Caki2 (cell line): ENCODE measurements at regions not wholly inside any gene's neighbourhood (a gene's known extent, or its start where the extent isn't known, plus 50 kb on each side); places are given as distances from the start of the nearest gene placed in this dataset.
"Not testable (repeated sequence)": the region's sequence is repeated elsewhere in the genome, so short reads cannot be mapped to it uniquely, and the experiment has no call there.

ENCODE experiments used
- DNase-seq: peaks from one replicate; pipeline ENCODE4 v3.0.0-alpha.2; 2015; ENCODE audit warnings: low read depth
- in situ Hi-C: cut with HindIII; loops from 2 replicates; pipeline ENCODE4 v1.10.0; 2016; ENCODE audit warnings: low sequenced_read_pairs, low pct_unique_long_range_greater_than_20kb, mixed read lengths

DNA sequence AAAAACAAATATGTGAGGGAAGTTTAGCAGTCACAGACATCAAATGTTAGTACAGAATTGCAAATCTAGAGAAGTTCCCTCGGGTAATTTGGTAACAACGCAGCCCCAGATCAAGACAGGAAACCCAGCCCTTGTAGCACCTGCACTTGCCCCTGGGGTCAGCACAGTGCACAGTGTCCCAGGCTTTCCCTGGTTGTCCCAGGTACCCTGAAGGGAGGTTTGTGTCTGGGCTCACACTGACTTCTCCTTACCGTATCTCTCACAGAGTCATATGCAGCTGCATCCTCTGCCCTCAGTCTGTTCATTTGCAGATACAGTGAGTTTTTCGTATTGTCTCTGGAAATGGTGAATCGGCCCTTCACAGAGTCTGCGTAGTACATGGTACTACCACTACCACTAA lies 528.9 kb downstream of the TMEM121 start:
- in situ Hi-C loops = no loop called here
- DNase-seq = no peak

DNA sequence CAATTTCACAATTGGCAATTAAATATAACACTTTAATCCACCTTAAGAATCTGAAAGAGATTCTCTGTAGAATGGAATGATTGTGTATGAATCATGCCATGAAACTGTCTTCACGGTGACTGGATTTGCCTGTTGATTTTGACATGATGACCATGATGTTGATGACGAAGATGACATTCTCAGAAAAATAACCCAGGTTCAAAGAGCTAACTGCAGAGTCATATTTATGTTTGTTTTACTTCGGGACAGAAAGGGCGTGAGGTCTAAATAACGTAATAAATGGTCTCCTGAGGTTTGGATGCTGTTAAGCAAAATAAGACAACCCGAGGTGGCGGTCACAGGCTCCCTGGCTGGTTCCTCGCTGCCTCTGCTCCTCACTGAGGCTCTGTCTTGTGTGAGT lies 532.0 kb downstream of the TMEM121 start:
- DNase-seq = no peak
- in situ Hi-C loops = no loop called here

DNA sequence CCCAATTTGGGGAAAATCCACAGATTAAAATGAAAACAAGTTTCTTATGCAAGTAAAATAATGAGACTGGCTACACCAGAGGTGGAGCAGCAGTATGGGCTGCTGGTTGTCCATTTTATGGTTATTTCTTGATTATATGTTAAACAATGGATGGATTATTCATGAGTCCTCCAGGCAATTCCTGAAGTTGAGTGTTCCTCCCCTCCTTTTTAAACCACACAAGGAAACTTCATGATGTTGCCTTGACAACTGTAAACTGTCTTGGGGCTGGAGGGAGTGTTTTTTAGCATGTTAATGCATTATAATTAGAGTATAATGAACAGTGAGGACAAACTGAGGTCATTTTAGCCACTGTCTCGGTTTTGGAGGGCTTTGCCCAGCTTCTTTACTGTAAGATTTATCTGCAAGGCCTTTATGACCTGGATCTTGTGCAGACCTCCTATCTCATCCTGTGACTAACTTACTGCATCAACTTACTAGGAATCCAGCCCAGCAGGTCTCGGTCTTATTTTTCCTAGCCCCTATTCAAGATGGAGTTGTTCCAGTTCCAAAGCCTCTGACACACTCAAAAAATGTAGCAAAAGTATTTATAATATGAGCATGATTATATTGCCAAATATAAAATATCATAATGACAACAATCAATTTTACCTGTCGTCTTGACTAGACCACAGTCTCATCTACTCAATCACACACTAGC lies 534.0 kb downstream of the TMEM121 start:
- DNase-seq = no peak
- in situ Hi-C loops = no loop called here

GRCh38 chr14:106061877-106062500 lies 535.6 kb downstream of the TMEM121 start:
- in situ Hi-C loops = not testable (repeated sequence)

DNA sequence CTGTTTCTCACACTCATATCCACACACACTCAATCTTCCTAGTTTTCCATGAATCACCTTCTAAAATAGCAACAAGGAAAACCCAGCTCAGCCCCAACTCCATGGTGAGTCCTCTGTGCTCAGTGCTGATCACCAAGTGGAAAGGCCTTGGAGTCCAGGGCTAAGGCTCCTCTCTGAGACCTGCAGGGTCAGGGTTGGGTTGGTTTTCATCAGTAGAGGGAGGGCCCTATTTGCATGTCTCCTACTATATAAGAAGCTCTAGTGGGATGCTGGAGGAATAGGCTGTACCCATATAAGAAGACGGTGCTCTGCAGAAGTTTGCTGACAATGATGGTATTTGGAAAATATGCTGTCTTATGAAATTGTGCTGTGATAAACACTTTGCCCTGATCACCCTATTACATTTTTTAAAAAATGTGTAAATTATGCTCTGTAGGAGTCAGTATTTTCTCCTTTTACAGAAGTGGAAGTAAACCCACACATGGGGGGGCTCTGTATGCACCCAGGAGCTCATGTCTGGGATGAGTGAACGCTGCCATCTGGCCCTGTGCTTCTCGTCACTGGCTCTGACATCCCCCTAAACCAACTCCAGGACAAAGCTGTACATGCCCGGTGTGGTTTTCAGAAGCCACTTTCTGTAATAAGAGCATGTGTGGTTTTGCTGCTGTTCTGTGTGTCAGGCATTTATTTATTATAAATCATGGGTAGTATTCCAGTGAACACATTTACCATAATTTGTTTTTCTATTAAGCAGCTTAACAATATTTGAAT lies 536.3 kb downstream of the TMEM121 start:
- no peak for DNase-seq
- in situ Hi-C loops = no loop called here

More at GRCh38 chr14:106061877-106062500, 535.6 kb downstream of the TMEM121 start:
- DNase-seq = not testable (repeated sequence)

- no peak for DNase-seq
- in situ Hi-C loops = no loop called here
Observed at GRCh38 chr14:106067935-106068334, 541.6 kb downstream of the TMEM121 start.

- DNase-seq = no peak
- in situ Hi-C loops = no loop called here
Observed at GRCh38 chr14:106069804-106070625, 543.6 kb downstream of the TMEM121 start.

DNA sequence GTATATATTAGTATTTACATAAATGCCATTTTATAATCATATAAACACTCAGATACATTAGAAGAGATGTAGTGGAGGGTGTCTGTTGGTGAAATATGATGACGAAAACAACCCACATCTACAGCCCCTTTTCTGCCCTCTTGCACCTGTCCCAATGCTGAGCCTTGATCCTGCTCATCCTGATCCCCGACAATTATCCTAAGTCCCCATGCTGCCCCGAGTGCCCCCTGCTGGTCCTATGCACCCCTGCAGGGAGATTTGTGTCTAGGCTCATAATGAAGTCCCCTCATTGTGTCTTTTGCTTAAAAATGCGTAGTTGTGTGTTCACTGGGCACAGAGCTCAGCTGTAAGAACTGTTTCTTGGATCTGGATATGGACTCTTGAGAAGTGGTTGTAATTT lies 554.5 kb downstream of the TMEM121 start:
- in situ Hi-C loops = no loop called here
- DNase-seq = no peak

DNA sequence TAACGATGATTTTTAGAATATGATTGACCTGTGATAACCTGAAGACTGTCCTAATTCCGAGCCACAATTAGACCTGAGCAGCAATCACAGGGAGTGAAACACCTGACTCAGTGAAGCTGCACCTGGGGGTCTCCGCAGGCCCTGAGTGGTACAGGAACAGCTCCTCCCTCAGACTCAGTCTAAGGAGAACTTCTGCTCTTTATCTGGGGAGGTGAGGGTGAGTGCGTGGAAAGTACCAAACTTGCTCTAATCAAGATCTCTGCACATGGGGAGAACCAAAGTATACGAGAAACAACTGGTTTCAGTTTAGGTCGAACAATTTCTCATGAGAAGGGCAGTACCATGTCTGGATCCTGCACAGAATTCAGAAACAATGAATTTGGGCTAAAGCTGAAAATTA lies 555.3 kb downstream of the TMEM121 start:
- DNase-seq, in situ Hi-C loops: not testable (repeated sequence)

- in situ Hi-C loops = no loop called here
- no peak for DNase-seq
Observed at GRCh38 chr14:106083082-106083481, 556.7 kb downstream of the TMEM121 start.

- DNase-seq = no peak
- in situ Hi-C loops = no loop called here
Observed at GRCh38 chr14:106087837-106088236, 561.5 kb downstream of the TMEM121 start.

GRCh38 chr14:106088860-106089259 lies 562.5 kb downstream of the TMEM121 start:
- in situ Hi-C loops, DNase-seq: not testable (repeated sequence)

- in situ Hi-C loops = no loop called here
- DNase-seq = no peak
Observed at GRCh38 chr14:106094654-106095189, 568.3 kb downstream of the TMEM121 start.

GRCh38 chr14:106107703-106108102 lies 581.3 kb downstream of the TMEM121 start:
- DNase-seq = no peak
- in situ Hi-C loops = no loop called here

DNA sequence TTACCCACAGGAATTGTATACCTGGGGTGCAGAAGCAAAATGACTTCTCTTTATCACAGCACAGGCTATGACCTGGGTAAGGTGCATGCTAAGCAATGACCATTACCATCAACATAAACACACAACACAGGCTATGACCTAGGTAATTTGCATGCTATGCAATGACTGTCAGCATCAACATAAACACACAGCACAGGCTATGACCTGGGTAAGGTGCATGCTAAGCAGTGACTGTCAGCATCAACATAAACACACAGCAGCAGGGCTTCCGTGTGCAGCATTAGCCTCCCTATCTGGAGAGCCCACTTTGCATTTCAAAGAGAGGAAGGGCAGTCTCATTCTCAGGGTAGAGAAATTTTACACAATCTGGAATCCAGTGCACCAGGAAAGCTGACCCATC lies 583.0 kb downstream of the TMEM121 start:
- no peak for DNase-seq
- in situ Hi-C loops = no loop called here

- in situ Hi-C loops = no loop called here
- no peak for DNase-seq
Observed at GRCh38 chr14:106115401-106115800, 589.0 kb downstream of the TMEM121 start.

DNA sequence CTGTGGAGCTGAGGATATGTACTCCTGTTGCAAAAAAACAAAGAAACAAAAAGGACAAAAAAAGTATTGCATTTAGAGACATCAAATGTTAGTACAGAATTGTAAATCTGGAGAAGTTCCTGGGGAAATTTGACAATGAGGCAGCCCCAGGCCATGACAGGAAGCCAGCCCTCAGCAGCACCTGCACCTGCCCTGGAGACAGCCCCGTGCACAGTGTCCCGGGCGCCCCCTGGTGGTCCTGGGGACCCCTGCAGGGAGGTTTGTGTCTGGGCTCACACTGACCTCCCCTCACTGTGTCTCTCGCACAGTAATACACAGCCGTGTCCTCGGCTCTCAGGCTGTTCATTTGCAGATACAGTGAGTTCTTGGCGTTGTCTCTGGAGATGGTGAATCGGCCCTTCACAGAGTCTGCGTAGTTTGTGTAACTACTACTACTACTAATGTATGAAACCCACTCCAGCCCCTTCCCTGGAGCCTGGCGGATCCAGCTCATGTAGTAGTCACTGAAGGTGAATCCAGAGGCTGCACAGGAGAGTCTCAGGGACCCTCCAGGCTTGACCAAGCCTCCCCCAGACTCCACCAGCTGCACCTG lies 590.1 kb downstream of the TMEM121 start:
- DNase-seq, in situ Hi-C loops: not testable (repeated sequence)

DNA sequence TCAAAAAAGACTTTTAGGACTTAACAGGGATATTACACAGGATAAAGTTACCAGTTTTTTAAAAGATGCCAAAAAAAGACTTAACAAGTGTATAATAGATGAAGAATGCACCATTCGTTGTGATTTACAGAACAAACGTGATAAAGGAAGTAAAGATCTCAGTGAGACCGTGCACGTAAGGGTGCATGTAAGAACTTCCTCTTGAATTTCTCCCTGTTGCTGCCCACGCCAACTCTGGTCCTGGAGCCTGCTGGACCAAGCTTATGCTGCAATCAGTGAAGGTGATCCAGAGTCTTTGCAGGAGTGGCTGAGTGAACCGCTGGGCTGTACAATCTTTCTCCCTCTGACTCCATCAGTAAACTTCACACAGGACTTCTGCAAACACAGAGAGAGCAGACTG lies 593.7 kb downstream of the TMEM121 start:
- DNase-seq = no peak
- in situ Hi-C loops = no loop called here
